ACC112 (cell line): ENCODE measurements at regions not wholly inside any gene's neighbourhood (a gene's known extent, or its start where the extent isn't known, plus 50 kb on each side); places are given as distances from the start of the nearest gene placed in this dataset.

ENCODE experiments used
- H2AFZ ChIP-seq: fragments of 200-600 bp; sonication (generic); one replicate; pipeline ENCODE4 v1.6.0; 2017; ENCODE audit warnings: antibody characterized with exemption, low read length; ENCODE audit not compliant: unreplicated experiment
- H3K27ac ChIP-seq: fragments of 200-600 bp; sonication (generic); 2 replicates; pipeline ENCODE4 v1.5.1; 2014; ENCODE audit warnings: low read depth, mild to moderate bottlenecking, antibody characterized with exemption, low read length, moderate library complexity
- H3K27me3 ChIP-seq: fragments of 200-600 bp; sonication (generic); 2 replicates; pipeline ENCODE4 v1.6.1; 2014; ENCODE audit warnings: mild to moderate bottlenecking, antibody characterized with exemption, low read length, moderate library complexity, mixed read lengths; ENCODE audit not compliant: insufficient read depth
- H3K36me3 ChIP-seq: fragments of 200-600 bp; sonication (generic); 2 replicates; pipeline ENCODE4 v1.6.1; 2016; ENCODE audit warnings: mild to moderate bottlenecking, antibody characterized with exemption, low read length, moderate library complexity, mixed read lengths; ENCODE audit not compliant: insufficient read depth
- H3K4me1 ChIP-seq: fragments of 200-600 bp; sonication (generic); one replicate; pipeline ENCODE4 v1.6.1; 2016; ENCODE audit warnings: low read length, mixed read lengths; ENCODE audit not compliant: insufficient read depth, unreplicated experiment, control insufficient read depth
- H3K4me3 ChIP-seq: fragments of 200-600 bp; sonication (generic); 2 replicates; pipeline ENCODE4 v1.5.1; 2014; ENCODE audit warnings: mild to moderate bottlenecking, low read depth, low read length
- H3K79me2 ChIP-seq: fragments of 200-600 bp; sonication (generic); one replicate; pipeline ENCODE4 v1.6.0; 2016; ENCODE audit warnings: low read length; ENCODE audit not compliant: control insufficient read depth, unreplicated experiment, insufficient read depth

DNA sequence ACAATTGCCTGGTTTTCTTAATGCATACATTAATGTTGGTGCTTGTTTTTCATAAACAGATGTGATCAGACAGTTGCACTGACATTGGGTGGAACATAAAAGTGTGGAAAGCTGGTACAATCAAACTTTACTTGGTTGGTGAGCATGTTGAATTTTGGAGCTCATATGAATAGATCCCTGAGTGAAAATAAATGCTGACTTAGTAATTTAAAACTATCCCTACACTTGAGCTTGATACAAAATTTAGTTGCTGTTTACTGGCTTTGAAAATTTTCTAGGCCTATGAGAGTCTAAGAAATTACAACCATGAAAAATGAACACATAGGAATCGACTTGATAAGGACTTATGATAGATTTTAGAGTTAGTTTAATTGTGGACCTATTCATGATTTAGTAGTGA is 551.8 kb upstream of the PABPC4L start:
- Histone ChIP-seq H3K4me1 (no peaks in the 10 kb centered on the region), H3K27me3 (no peaks in the 10 kb centered on the region), H3K4me3 (no peak overlapping the region), H2AFZ (no peak overlapping the region), H3K79me2 (no peaks in the 10 kb centered on the region), H3K36me3 (no peaks in the 10 kb centered on the region), H3K27ac (no peak overlapping the region)

DNA sequence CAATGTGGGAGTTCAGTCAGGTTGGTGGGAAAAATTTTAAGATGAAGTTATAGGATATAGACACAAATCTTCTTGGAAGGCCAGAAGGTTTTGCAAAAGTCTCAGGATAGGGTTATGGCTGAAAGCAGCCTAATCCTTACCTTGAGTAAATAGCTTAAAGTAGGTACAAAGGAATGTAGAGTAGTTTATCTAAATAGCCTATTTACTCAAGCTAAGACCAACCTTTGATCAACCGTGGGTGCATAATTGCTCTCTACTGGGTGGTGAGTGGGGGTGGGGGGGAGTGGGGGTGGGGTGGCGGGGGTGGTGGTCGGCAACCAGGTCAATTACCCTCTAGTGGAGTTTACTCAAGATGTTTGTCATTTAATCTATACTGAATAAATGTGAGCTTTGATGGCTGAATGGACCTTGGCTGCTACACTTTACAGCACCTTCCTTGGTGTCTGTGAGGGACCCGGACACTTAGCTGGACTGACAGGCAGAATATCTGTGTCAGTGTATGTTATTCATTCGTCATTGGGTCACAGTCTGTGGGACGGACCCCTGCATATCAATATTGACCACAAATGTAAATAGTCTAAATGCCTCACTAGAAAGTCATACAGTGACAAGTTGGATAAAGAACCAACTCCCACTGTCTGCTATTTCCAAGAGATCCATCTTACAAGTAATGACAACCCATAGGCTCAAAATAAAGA is 545.7 kb upstream of the PABPC4L start:
- H3K4me3 ChIP-seq: no peak overlapping the region
- no peaks in the 10 kb centered on the region for H3K4me1 ChIP-seq
- no peaks in the 10 kb centered on the region for H3K79me2 ChIP-seq
- H2AFZ ChIP-seq: no peak overlapping the region
- H3K27me3 ChIP-seq: no peaks in the 10 kb centered on the region
- H3K36me3 ChIP-seq: no peaks in the 10 kb centered on the region
- no peak overlapping the region for H3K27ac ChIP-seq

DNA sequence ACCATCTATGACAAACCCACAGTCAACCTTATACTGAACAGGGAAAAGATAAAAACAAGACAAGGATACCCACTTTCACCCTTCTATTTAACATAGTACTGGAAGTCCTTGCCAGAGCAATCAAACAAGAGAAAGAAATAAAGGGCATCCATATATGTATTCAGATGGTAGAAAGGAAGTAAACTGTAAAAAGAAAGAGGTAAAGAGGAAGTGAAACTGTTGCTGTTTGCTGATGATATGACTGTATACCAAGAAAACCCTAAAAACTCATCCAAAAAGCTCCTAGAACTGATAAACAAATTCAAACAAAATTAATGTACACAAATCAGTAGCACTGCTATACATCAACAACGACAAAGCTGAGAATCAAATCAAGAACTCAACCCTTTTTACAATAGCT is 538.7 kb upstream of the PABPC4L start:
- Histone ChIP-seq H2AFZ (no peak overlapping the region), H3K36me3 (no peaks in the 10 kb centered on the region), H3K4me1 (no peaks in the 10 kb centered on the region), H3K79me2 (no peaks in the 10 kb centered on the region), H3K27ac (no peak overlapping the region), H3K4me3 (no peak overlapping the region), H3K27me3 (no peaks in the 10 kb centered on the region)

DNA sequence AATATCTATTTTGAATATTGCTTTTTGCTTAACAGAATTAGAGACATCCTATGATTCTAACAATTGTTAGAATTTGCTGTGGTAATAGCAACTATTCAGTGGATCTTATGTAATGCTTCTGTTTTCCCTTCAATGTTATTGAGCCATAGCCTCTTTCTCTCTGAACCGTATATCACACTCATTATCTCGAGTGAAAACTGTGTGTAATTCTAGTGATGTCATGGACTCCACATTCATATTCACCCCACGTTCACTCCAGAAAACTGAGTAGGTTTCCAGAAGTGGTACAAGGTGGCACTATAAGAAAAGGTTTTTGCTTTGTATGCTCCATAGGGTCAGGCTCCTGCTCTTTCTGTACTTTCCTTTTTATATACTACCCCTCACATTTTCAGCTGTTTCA is 534.3 kb upstream of the PABPC4L start:
- no peak overlapping the region for H3K27ac ChIP-seq

GRCh38 chr4:134727696-134728095 is 526.1 kb upstream of the PABPC4L start:
- Histone ChIP-seq H3K36me3 (no peaks in the 10 kb centered on the region), H3K27me3 (no peaks in the 10 kb centered on the region), H3K79me2 (no peaks in the 10 kb centered on the region), H3K27ac (no peak overlapping the region), H3K4me1 (no peaks in the 10 kb centered on the region), H3K4me3 (no peak overlapping the region), H2AFZ (no peak overlapping the region)

More for the DNA sequence above, 534.3 kb upstream of the PABPC4L start:
- Histone ChIP-seq H3K36me3 (no peaks in the 10 kb centered on the region), H3K4me1 (no peaks in the 10 kb centered on the region), H3K4me3 (no peak overlapping the region), H2AFZ (no peak overlapping the region), H3K27me3 (no peaks in the 10 kb centered on the region), H3K79me2 (no peaks in the 10 kb centered on the region)

GRCh38 chr4:134722306-134722705 is 520.7 kb upstream of the PABPC4L start:
- no peaks in the 10 kb centered on the region for H3K27me3 ChIP-seq
- H3K79me2 ChIP-seq: no peaks in the 10 kb centered on the region
- no peak overlapping the region for H2AFZ ChIP-seq
- H3K27ac ChIP-seq: no peak overlapping the region
- H3K4me3 ChIP-seq: no peak overlapping the region
- H3K36me3 ChIP-seq: no peaks in the 10 kb centered on the region
- H3K4me1 ChIP-seq: no peaks in the 10 kb centered on the region

GRCh38 chr4:134720030-134720429 is 518.4 kb upstream of the PABPC4L start:
- H3K27me3 ChIP-seq: no peaks in the 10 kb centered on the region
- H3K27ac ChIP-seq: no peak overlapping the region
- H3K4me1 ChIP-seq: no peaks in the 10 kb centered on the region
- no peak overlapping the region for H2AFZ ChIP-seq
- no peaks in the 10 kb centered on the region for H3K79me2 ChIP-seq
- no peak overlapping the region for H3K4me3 ChIP-seq
- no peaks in the 10 kb centered on the region for H3K36me3 ChIP-seq

DNA sequence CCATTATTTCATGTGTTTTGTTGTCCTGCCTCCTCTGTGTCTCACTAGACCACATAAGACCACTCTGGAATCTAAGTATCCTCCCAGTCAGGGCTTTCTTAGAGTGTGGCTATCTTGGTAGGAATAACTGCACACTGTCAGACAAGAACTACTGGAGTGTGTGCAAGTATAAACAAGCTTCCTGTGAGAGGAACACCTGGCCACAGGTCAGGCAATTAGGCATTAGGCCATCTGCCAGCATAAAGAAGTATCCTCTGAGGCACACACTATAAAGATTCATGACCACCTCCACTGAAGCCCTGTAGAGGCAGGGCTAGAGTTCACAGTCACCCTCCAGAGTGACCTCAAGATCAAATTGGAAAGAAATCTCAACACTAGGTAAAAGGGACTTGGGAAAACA is 507.0 kb upstream of the PABPC4L start:
- H3K27me3 ChIP-seq: no peaks in the 10 kb centered on the region
- no peak overlapping the region for H3K27ac ChIP-seq
- no peaks in the 10 kb centered on the region for H3K4me1 ChIP-seq
- H3K79me2 ChIP-seq: no peaks in the 10 kb centered on the region
- H2AFZ ChIP-seq: no peak overlapping the region
- H3K36me3 ChIP-seq: no peaks in the 10 kb centered on the region
- H3K4me3 ChIP-seq: no peak overlapping the region

GRCh38 chr4:134708026-134708425 is 506.4 kb upstream of the PABPC4L start:
- H3K27ac ChIP-seq: no peak overlapping the region
- no peaks in the 10 kb centered on the region for H3K27me3 ChIP-seq
- no peak overlapping the region for H3K4me3 ChIP-seq
- H2AFZ ChIP-seq: no peak overlapping the region
- H3K36me3 ChIP-seq: no peaks in the 10 kb centered on the region
- H3K4me1 ChIP-seq: no peaks in the 10 kb centered on the region
- H3K79me2 ChIP-seq: no peaks in the 10 kb centered on the region

GRCh38 chr4:134702374-134702773 is 500.8 kb upstream of the PABPC4L start:
- no peak overlapping the region for H3K27ac ChIP-seq

DNA sequence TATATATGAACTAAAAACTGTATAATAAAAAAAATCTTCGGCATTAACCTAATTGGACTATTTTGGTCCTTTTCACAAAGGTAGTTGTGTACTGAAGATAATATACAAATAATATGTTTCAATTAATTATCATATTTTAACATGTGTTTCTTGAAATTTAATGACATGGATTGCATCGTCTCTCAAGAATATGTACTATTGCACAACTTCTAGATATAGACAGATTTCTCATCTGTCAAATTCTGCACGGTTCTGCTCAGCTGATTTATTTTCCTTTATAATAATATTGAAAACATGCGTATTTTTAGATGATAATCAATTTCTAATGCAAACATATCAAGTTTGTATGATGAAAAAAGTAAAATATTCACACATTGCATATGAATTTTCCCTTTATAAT is 498.7 kb upstream of the PABPC4L start:
- Histone ChIP-seq H3K27me3 (no peaks in the 10 kb centered on the region), H3K4me3 (no peak overlapping the region), H3K79me2 (no peaks in the 10 kb centered on the region), H3K36me3 (no peaks in the 10 kb centered on the region), H3K4me1 (no peaks in the 10 kb centered on the region), H2AFZ (no peak overlapping the region), H3K27ac (no peak overlapping the region)

More at GRCh38 chr4:134702374-134702773, 500.8 kb upstream of the PABPC4L start:
- Histone ChIP-seq H3K27me3 (no peaks in the 10 kb centered on the region), H3K4me1 (no peaks in the 10 kb centered on the region), H3K4me3 (no peak overlapping the region), H2AFZ (no peak overlapping the region), H3K79me2 (no peaks in the 10 kb centered on the region), H3K36me3 (no peaks in the 10 kb centered on the region)
